Thoracic aorta (tissue), 2 donors: ENCODE measurements at regions not wholly inside any gene's neighbourhood (a gene's known extent, or its start where the extent isn't known, plus 50 kb on each side); places are given as distances from the start of the nearest gene placed in this dataset.

Experiments
- ATAC-seq: fragments of 150-250 bp; one replicate; pipeline ENCODE4 v1.8.0; 2017; ENCODE audit warnings: low read depth; ENCODE audit not compliant: insufficient number of reproducible peaks, low FRiP score
- DNase-seq: peaks from one replicate; pipeline ENCODE4 v3.0.0-alpha.2; 2020; ENCODE audit warnings: low spot score
- H3K27ac ChIP-seq, 2 donors: fragments of 200-600 bp; sonication (generic); 1 replicate in 1 of 2; 2 replicates in 1 of 2; pipeline ENCODE4 v1.5.1; 2016; ENCODE audit warnings: mild to moderate bottlenecking in 2 of 2, moderate library complexity in 2 of 2
- H3K27me3 ChIP-seq: fragments of 200-600 bp; sonication (generic); replicated peaks from 2 replicates; pipeline ENCODE4 v1.6.0; 2016; ENCODE audit warnings: mild to moderate bottlenecking; ENCODE audit not compliant: insufficient read depth
- H3K36me3 ChIP-seq: fragments of 200-600 bp; sonication (generic); one replicate; pipeline ENCODE4 v1.5.1; 2016
- H3K4me1 ChIP-seq, 2 donors: fragments of 200-600 bp; sonication (generic); 1 replicate in 1 of 2; 2 replicates in 1 of 2; pipeline versions ENCODE4 v1.5.1 to v1.6.0; 2016; ENCODE audit warnings: low read depth in 2 of 2, mild to moderate bottlenecking in 1 of 2; ENCODE audit not compliant: control insufficient read depth in 1 of 2
- H3K4me3 ChIP-seq: fragments of 200-600 bp; sonication (generic); 2 replicates; pipeline ENCODE4 v1.5.1; 2016; ENCODE audit warnings: mild to moderate bottlenecking
- H3K9me3 ChIP-seq: fragments of 200-600 bp; sonication (generic); 2 replicates; pipeline ENCODE4 v1.5.1; 2016
- CTCF ChIP-seq: fragments of 200-600 bp; sonication (generic); IDR thresholded peaks from one replicate; pipeline ENCODE4 v1.5.1; 2019; ENCODE audit warnings: antibody characterized with exemption

- H3K9me3 ChIP-seq: no peaks in the 10 kb centered on the region
- peaks cover 38 to 93% of the 10 kb centered on the region in 2 donors for H3K4me1 ChIP-seq
- DNase-seq (no peak), ATAC-seq (no peak)
- H3K27me3 ChIP-seq: no peaks in the 10 kb centered on the region
- no peak overlapping the region for H3K4me3 ChIP-seq
- no peak for TF ChIP-seq CTCF
- peak overlapping the region; percentile 84 to 92 for H3K27ac ChIP-seq
- H3K36me3 ChIP-seq: no peaks in the 10 kb centered on the region
Measured at GRCh38 chr5:159784993-159785392, 131.3 kb upstream of the ADRA1B start.

- Histone ChIP-seq H3K4me1 (peaks cover 35 to 86% of the 10 kb centered on the region in 2 donors), H3K9me3 (no peaks in the 10 kb centered on the region), H3K4me3 (no peak overlapping the region), H3K36me3 (no peaks in the 10 kb centered on the region), H3K27ac (peak overlapping the region; percentile 84 to 92), H3K27me3 (no peaks in the 10 kb centered on the region)
- no peak for TF ChIP-seq CTCF
- DNase-seq (no peak), ATAC-seq (no peak)
Measured at GRCh38 chr5:159785656-159786055, 130.6 kb upstream of the ADRA1B start.

GRCh38 chr5:159786201-159786600 is 130.1 kb upstream of the ADRA1B start:
- no peaks in the 10 kb centered on the region for H3K36me3 ChIP-seq
- DNase-seq: no peak
- no peaks in the 10 kb centered on the region for H3K9me3 ChIP-seq
- no peak overlapping the region for H3K4me3 ChIP-seq
- H3K27me3 ChIP-seq: no peaks in the 10 kb centered on the region
- ATAC-seq: no peak
- TF ChIP-seq CTCF: no peak
- H3K27ac ChIP-seq: peak overlapping the region; percentile 84 to 92
- H3K4me1 ChIP-seq: peaks cover 30 to 81% of the 10 kb centered on the region in 2 donors

- Histone ChIP-seq H3K27me3 (no peaks in the 10 kb centered on the region), H3K4me3 (no peak overlapping the region), H3K36me3 (no peaks in the 10 kb centered on the region), H3K27ac (peak overlapping the region; percentile 87 to 92), H3K4me1 (peaks cover 27 to 72% of the 10 kb centered on the region in 2 donors), H3K9me3 (no peaks in the 10 kb centered on the region)
- DNase-seq (no peak), ATAC-seq (peak; percentile 63)
- TF ChIP-seq CTCF: no peak
Measured at GRCh38 chr5:159786901-159787691, 129.2 kb upstream of the ADRA1B start.

- DNase-seq: no peak
- H3K27me3 ChIP-seq: no peaks in the 10 kb centered on the region
- H3K9me3 ChIP-seq: no peaks in the 10 kb centered on the region
- H3K4me3 ChIP-seq: no peak overlapping the region
- H3K27ac ChIP-seq: peak overlapping the region; percentile 87 to 92
- no peak for TF ChIP-seq CTCF
- no peak for ATAC-seq
- H3K36me3 ChIP-seq: no peaks in the 10 kb centered on the region
- peaks cover 23 to 65% of the 10 kb centered on the region in 2 donors for H3K4me1 ChIP-seq
Measured at GRCh38 chr5:159787837-159788236, 128.4 kb upstream of the ADRA1B start.
